ENCODE measurements at regions not wholly inside any gene's neighbourhood (a gene's known extent, or its start where the extent isn't known, plus 50 kb on each side); places are given as distances from the start of the nearest gene placed in this dataset.

DNA sequence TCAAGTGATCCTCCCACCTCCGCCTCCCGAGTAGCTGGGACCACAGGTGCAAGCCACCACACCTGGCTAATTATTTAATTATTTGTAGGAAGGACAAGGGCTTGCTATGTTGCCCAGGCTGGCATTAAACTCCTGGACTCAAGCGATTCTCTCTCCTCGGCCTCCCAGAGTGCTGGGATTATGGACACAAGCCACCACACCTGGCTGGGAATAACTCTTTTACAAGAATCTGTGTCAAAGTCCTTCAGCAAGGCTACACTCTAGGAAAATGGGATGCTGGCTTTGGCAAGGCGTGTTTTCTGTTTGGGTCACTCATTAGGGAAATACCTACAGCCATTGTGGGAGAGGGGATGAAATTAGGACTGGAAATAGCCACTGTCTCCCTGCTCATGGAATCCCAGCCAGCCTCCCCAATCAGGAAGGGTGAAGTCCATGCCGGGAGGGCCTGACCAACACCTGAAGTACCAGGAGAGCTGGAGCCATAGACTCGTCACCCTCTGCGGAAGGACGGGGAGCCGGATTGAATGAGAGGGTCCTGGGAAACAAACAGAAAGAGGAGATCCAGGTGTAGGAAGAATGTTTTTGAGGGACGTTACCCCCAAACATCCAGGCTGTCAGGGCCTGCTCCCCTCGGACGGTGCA lies 72.2 kb upstream of the MYL10 start:
- TF ChIP-seq PATZ1 (CRISPR knock-in tag; IDR thresholded peaks at IDR 0.05; ENCODE audit: borderline replicate concordance) (no peak), ZNF565 (CRISPR knock-in tag; conservative IDR thresholded peaks at IDR 0.05; ENCODE audit: low read depth) (no peak), ARNTL (CRISPR knock-in tag; IDR thresholded peaks at IDR 0.05; ENCODE audit: borderline replicate concordance, low read depth) (no peak), RARB (CRISPR knock-in tag; IDR thresholded peaks at IDR 0.05) (no peak), ZFP30 (CRISPR knock-in tag; IDR thresholded peaks at IDR 0.05) (no peak), ZNF8 (CRISPR knock-in tag; IDR thresholded peaks at IDR 0.05) (no peak)
- TF ChIP-seq, protein P1, sequence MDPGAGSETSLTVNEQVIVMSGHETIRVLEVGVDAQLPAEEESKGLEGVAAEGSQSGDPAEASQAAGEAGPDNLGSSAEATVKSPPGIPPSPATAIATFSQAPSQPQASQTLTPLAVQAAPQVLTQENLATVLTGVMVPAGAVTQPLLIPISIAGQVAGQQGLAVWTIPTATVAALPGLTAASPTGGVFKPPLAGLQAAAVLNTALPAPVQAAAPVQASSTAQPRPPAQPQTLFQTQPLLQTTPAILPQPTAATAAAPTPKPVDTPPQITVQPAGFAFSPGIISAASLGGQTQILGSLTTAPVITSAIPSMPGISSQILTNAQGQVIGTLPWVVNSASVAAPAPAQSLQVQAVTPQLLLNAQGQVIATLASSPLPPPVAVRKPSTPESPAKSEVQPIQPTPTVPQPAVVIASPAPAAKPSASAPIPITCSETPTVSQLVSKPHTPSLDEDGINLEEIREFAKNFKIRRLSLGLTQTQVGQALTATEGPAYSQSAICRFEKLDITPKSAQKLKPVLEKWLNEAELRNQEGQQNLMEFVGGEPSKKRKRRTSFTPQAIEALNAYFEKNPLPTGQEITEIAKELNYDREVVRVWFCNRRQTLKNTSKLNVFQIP (CRISPR knock-in tag; IDR thresholded peaks at IDR 0.05; ENCODE audit: borderline replicate concordance, low read depth): no peak
